Common myeloid progenitor, CD34-positive (primary cell): ENCODE measurements at regions not wholly inside any gene's neighbourhood (a gene's known extent, or its start where the extent isn't known, plus 50 kb on each side); places are given as distances from the start of the nearest gene placed in this dataset.
A peak's percentile ranks its signal among the peaks of the same experiment; 100 is the strongest.

Experiments used
- CTCF ChIA-PET: fragments of 350-600 bp; sonication (Branson Sonifier 250); formaldehyde crosslinking; loops from one replicate; lab custom pipeline; 2021; ENCODE audit warnings: antibody characterized with exemption; lab: Charles Lee
- POLR2A ChIA-PET: fragments of 350-600 bp; sonication (Branson Sonifier 250); formaldehyde crosslinking; loops from one replicate; lab custom pipeline; 2021; ENCODE audit warnings: antibody characterized with exemption; lab: Charles Lee
- DNase-seq, 3 donors: peaks; one replicate each; pipeline versions ENCODE4 v3.0.0 to v3.0.0-alpha.2; 2013
- H3K27ac ChIP-seq, 2 experiments: 1 replicate in 1 of 2; 2 replicates in 1 of 2; pipeline ENCODE4 v1.7.0; 2013; ENCODE audit warnings: inconsistent platforms in 2 of 2, low read length in 2 of 2, mild to moderate bottlenecking in 2 of 2, low read depth in 1 of 2, moderate library complexity in 1 of 2; ENCODE audit not compliant: severe bottlenecking in 2 of 2, insufficient read depth in 1 of 2, poor library complexity in 1 of 2
- H3K27me3 ChIP-seq, 5 experiments: replicated peaks in 2 of 5; 1 replicate in 3 of 5; 2 replicates in 2 of 5; pipeline versions ENCODE4 v1.6.1 to v1.7.0; 2013; ENCODE audit warnings: low read length in 4 of 5, mild to moderate bottlenecking in 2 of 5, moderate library complexity in 2 of 5, inconsistent platforms in 1 of 5; ENCODE audit not compliant: insufficient read depth in 5 of 5, control insufficient read depth in 4 of 5
- H3K36me3 ChIP-seq, 4 experiments: 1 replicate in 2 of 4; 2 replicates in 2 of 4; pipeline versions ENCODE4 v1.6.1 to v1.7.0; 2013; ENCODE audit warnings: low read length in 3 of 4, control low read depth in 1 of 4, mild to moderate bottlenecking in 1 of 4; ENCODE audit not compliant: control insufficient read depth in 4 of 4, insufficient read depth in 4 of 4
- H3K4me1 ChIP-seq, 4 experiments: 1 replicate in 3 of 4; 2 replicates in 1 of 4; pipeline versions ENCODE4 v1.6.1 to v1.7.1; 2013; ENCODE audit warnings: low read length in 3 of 4, mild to moderate bottlenecking in 3 of 4, control low read depth in 1 of 4, inconsistent platforms in 1 of 4, moderate library complexity in 1 of 4; ENCODE audit not compliant: control insufficient read depth in 4 of 4, insufficient read depth in 4 of 4; ENCODE audit errors: control extremely low read depth in 1 of 4
- H3K4me3 ChIP-seq, 7 experiments: 1 replicate in 4 of 7; 2 replicates in 3 of 7; pipeline versions ENCODE4 v1.5.1 to v1.7.0; 2013; ENCODE audit warnings: mild to moderate bottlenecking in 7 of 7, low read length in 6 of 7, moderate library complexity in 6 of 7, inconsistent platforms in 2 of 7, low read depth in 2 of 7, control low read depth in 1 of 7; ENCODE audit not compliant: insufficient read depth in 4 of 7, control insufficient read depth in 1 of 7; ENCODE audit errors: extremely low read depth in 1 of 7
- H3K9me3 ChIP-seq, 5 experiments: 1 replicate in 4 of 5; 2 replicates in 1 of 5; pipeline versions ENCODE4 v1.6.1 to v1.7.1; 2013; ENCODE audit warnings: low read length in 4 of 5, mild to moderate bottlenecking in 2 of 5, inconsistent platforms in 1 of 5, low read depth in 1 of 5, moderate library complexity in 1 of 5; ENCODE audit not compliant: control insufficient read depth in 4 of 5, insufficient read depth in 2 of 5; ENCODE audit errors: control extremely low read depth in 1 of 5
- WGBS: methylation state at CpG from one replicate; pipeline ENCODE4 v1.1.5; 2013; ENCODE audit not compliant: insufficient coverage; 5-methylcytosine and 5-hydroxymethylcytosine counted together

DNA sequence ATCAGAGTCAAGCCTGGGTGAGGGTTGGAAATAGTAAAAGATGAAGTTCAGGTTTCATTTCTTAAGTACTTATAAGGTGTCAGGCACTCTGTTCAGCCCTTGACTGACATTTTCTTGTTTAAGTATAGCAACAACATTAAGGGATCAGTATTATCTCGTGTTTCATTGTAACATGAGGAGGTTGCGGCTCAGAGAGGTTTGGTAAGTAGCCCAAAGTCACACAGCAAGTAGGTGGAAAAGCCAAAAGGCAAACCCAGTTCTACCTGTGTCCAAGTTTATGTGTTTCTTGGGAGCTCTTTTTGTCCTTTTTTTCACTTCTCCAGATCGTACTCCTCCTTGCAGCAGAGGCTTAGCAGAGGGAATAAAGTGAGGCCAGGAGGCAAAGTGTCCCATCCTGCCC is 337.5 kb upstream of the KLF3 start:
- H3K9me3 ChIP-seq, result peaks cover 0 to 3% (median 0%) of the 10 kb centered on the region in 5 experiments
- no peak for DNase-seq
- H3K4me1 ChIP-seq, result peaks cover 0 to 28% (median 23%) of the 10 kb centered on the region in 4 experiments
- H3K27me3 ChIP-seq, result no peaks in the 10 kb centered on the region
- 100% methylated on average over 2 of the region's 3 CpGs for WGBS
- H3K27ac ChIP-seq, result no peak overlapping the region
- POLR2A ChIA-PET, result no interaction called here
- no peak overlapping the region for H3K4me3 ChIP-seq
- no peaks in the 10 kb centered on the region for H3K36me3 ChIP-seq
- CTCF ChIA-PET, result interaction anchor here (1.3 to 8.2 kb wide), 2 partner anchors 11 to 350 kb away, joined by 3 to 79 read pairs; no protein-coding TSS in a partner anchor

DNA sequence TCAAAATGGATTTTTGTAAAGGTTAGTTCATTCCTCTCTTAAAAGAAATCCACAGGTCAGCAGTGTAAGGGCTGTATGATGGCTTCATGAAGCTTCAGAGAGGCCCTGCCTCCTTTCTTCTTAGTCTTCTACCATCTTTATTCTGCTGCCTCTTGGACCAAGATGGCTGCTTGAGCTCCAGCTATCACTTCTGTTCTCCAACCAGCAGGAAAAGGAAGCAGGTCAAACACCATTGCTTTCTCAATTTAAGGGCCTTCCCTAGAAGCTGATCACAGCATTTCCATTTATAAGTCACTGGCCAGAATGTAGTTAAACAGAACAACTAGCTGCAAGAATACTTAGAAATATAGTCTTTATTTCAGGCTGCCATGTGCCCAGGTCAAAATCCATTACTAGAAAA is 336.8 kb upstream of the KLF3 start:
- Histone ChIP-seq H3K4me3 (no peak overlapping the region), H3K9me3 (peaks cover 0 to 3% (median 0%) of the 10 kb centered on the region in 5 experiments), H3K4me1 (peaks cover 0 to 28% (median 23%) of the 10 kb centered on the region in 4 experiments), H3K27ac (no peak overlapping the region), H3K36me3 (no peaks in the 10 kb centered on the region), H3K27me3 (no peaks in the 10 kb centered on the region)
- ChIA-PET POLR2A (no interaction called here), CTCF (interaction anchor here (1.3 kb wide), 1 partner anchor 10 kb away, joined by 3 read pairs; no protein-coding TSS in a partner anchor)
- DNase-seq, result no peak

DNA sequence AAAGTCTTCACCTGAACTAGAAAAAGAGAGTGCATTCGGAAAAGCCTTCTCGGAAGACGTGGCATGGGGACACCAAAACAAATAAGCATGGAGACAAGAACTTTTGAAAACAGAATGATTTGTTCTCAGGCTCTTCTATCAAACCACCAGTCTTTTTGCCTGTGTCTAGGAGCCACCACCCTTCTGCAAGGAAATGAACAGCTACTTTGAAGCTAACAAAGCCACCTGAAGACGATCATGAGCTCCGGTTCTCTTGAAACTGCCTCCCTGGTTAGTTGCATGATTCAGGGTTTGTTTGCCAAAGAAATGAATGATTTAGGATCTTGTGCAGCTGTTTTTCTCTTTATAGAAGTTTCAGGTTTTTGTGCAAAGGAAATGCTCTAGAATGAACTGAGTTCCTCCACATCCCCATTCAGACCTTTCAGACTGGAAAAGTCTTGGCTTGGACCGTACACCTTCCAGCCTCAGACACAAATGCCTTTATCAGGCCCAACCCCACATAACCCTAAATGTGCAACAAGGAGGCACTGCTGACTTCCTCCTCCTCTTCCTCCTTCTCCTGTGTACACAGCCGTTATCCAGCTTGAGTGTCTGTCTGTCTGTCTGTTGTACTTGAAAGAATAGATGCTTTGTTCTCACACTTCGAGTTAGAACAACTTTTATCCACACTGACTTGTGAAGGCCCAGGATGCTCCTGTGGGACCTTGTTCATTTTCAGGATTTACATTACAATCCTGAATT is 334.8 kb upstream of the KLF3 start:
- H3K4me3 ChIP-seq, result no peak overlapping the region
- no peaks in the 10 kb centered on the region for H3K36me3 ChIP-seq
- WGBS, result 52% methylated on average over 6 of the region's 8 CpGs
- H3K4me1 ChIP-seq, result peaks cover 0 to 44% (median 33%) of the 10 kb centered on the region in 4 experiments
- ChIA-PET CTCF (interaction anchor here (0.8 to 1.5 kb wide), 2 partner anchors 11 to 148 kb away, joined by 3 read pairs; no protein-coding TSS in a partner anchor), POLR2A (no interaction called here)
- no peaks in the 10 kb centered on the region for H3K27me3 ChIP-seq
- H3K9me3 ChIP-seq, result peaks cover 0 to 3% (median 0%) of the 10 kb centered on the region in 5 experiments
- DNase-seq, result peak in 1 of 3 donors; percentile 51
- H3K27ac ChIP-seq, result no peak overlapping the region

DNA sequence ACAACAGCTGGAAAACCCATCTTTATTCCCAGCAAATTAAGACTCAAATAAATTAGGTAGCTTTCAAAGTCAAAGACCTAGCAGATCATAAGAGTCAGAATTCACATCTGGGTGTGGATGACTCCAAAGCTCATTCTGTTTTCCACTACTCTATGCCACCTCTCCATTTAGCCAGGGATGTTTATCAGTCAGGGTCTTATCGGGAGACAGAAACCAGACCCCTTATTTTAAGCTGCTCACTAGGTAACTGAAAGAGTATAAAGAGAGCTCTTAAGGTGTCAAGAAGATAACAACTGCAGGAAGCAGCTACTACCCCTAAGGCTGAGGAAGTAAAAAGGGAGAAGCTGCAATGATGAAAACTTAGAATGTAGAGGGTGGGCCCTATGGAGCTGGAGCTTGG is 333.7 kb upstream of the KLF3 start:
- Histone ChIP-seq H3K36me3 (no peaks in the 10 kb centered on the region), H3K27me3 (no peaks in the 10 kb centered on the region), H3K4me1 (peaks cover 1 to 56% (median 41%) of the 10 kb centered on the region in 4 experiments), H3K4me3 (no peak overlapping the region), H3K27ac (no peak overlapping the region), H3K9me3 (peaks cover 0 to 2% (median 0%) of the 10 kb centered on the region in 5 experiments)
- no CpG with 5 or more reads among the region's 1 CpG for WGBS
- peak in 1 of 3 donors; percentile 37 for DNase-seq
- CTCF ChIA-PET, result interaction anchor here (0.9 to 2.6 kb wide), 7 partner anchors 8 to 367 kb away, joined by 3 to 15 read pairs (median 3); no protein-coding TSS in a partner anchor
- POLR2A ChIA-PET, result no interaction called here

DNA sequence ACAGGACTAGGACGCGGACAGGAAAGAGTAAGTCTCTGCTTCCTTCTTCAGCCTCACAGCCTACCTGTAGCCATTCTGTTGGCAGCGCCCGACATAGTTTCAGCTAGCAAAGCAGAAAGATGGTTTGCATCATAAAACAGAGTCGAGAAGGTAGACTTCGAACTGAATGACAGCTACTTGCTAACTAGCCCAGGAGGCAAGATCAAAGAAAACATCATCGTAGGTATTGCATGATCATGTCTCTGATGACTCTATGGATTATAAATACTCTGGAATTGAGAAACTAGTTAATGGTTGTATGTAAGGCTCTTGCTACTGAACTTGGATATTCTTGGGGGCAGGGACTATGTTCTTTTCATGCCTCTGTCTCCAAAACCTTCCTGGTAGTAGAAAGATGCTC is 333.1 kb upstream of the KLF3 start:
- ChIA-PET POLR2A (no interaction called here), CTCF (interaction anchor here (0.9 to 2.6 kb wide), 7 partner anchors 9 to 366 kb away, joined by 3 to 15 read pairs (median 3); no protein-coding TSS in a partner anchor)
- Histone ChIP-seq H3K36me3 (no peaks in the 10 kb centered on the region), H3K27me3 (no peaks in the 10 kb centered on the region), H3K4me1 (peaks cover 4 to 61% (median 47%) of the 10 kb centered on the region in 4 experiments), H3K9me3 (peaks cover 0 to 2% (median 0%) of the 10 kb centered on the region in 5 experiments), H3K27ac (no peak overlapping the region), H3K4me3 (no peak overlapping the region)
- DNase-seq, result no peak
- WGBS, result 81% methylated on average over 7 of the region's 7 CpGs

DNA sequence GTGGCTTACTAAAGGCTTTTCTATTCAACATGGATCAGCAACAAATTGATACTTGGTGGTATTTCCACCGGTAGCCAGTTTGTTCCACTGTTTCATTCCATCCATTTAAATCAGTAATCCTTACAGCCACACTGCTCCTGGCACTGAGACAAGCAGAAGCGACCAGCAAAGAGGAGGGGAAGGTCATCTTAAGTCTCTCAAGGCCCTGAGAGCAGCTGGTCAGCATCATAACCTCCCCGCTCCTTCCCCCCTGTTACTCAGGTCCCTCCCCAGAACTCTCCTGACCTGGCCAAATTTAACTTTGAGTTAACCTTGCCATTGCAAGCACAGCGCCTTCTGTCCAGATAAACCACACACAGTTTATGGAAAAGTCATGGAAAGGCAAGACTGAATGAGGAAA is 331.3 kb upstream of the KLF3 start:
- no peaks in the 10 kb centered on the region for H3K27me3 ChIP-seq
- H3K4me1 ChIP-seq, result peaks cover 4 to 60% (median 49%) of the 10 kb centered on the region in 4 experiments
- H3K4me3 ChIP-seq, result no peak overlapping the region
- peaks cover 0 to 3% (median 0%) of the 10 kb centered on the region in 5 experiments for H3K9me3 ChIP-seq
- DNase-seq, result no peak
- 100% methylated on average over 2 of the region's 4 CpGs for WGBS
- H3K36me3 ChIP-seq, result no peaks in the 10 kb centered on the region
- POLR2A ChIA-PET, result no interaction called here
- CTCF ChIA-PET, result no interaction called here
- no peak overlapping the region for H3K27ac ChIP-seq

DNA sequence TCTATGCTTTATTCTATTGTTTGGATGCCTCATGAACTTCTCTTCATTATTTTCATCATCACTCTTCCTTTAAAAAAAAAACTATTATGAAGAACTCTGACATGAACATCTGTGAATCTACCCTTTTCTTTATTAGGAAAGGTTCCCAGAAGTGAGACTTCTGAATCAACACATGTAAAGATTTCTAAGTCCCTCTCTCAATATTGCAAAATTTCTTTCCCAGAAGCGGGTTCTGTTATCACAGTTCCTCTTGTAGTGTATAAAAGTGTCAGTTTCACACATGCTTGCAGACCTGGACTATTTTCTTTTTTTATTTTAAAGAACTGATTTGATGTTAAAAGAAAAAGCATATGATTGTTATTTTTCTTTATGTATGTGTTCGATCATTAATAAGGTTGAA is 330.8 kb upstream of the KLF3 start:
- WGBS, result no CpG with 5 or more reads among the region's 2 CpGs
- ChIA-PET CTCF (no interaction called here), POLR2A (no interaction called here)
- no peak overlapping the region for H3K4me3 ChIP-seq
- no peak overlapping the region for H3K27ac ChIP-seq
- H3K9me3 ChIP-seq, result peaks cover 0 to 8% (median 0%) of the 10 kb centered on the region in 5 experiments
- DNase-seq, result peak in 2 of 3 donors; percentile 27 to 37
- no peaks in the 10 kb centered on the region for H3K27me3 ChIP-seq
- peaks cover 4 to 55% (median 45%) of the 10 kb centered on the region in 4 experiments for H3K4me1 ChIP-seq
- H3K36me3 ChIP-seq, result no peaks in the 10 kb centered on the region
